HG03139 (cell line): ENCODE measurements at regions not wholly inside any gene's neighbourhood (a gene's known extent, or its start where the extent isn't known, plus 50 kb on each side); places are given as distances from the start of the nearest gene placed in this dataset.

Source experiments
- ATAC-seq: cut with Tn5 transposase; IDR thresholded peaks from one replicate; pipeline ENCODE4 v1.9.1; 2021; ENCODE audit not compliant: unreplicated experiment

DNA sequence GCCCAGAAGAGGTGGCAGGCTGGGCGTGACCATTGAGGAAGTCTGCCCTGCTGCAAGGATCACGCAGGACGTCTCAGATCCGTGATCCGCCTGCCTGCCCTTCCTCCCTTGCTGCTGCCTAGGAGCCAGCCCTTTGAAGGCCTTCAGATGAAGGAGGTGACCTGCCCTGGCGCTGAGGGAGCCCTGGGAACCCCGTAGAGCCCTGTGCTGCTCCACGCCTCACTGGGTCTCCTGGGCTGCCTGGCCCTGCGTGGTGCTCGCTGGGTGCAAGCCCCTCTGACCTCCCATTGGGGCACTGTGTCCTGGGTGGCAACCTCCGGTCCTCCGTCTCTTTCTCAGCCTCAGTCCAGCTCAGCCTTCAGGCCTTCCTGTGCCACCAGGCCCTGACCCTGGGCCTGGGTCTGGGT is 295.3 kb upstream of the IRX4 start:
- no peak for ATAC-seq

DNA sequence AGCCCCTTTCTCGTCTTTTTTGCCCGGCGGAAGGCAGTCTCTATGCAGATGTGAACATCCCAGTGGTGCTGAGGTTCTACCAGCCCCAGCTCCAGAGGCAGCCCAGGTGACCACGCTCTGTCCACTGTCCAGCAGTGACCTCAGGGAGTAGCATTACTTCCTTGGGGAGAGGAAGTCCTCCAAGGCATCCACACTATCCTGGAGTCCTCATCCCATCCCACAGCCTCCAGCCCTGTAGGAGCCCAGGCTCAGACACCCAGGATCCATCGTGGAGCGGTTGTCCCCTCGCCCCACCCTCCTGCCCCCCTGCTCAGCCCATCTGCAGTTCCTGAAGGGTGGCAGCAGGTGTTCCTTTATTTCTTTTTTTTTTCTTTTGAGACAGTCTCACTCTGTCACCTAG is 294.5 kb upstream of the IRX4 start:
- ATAC-seq, result no peak

DNA sequence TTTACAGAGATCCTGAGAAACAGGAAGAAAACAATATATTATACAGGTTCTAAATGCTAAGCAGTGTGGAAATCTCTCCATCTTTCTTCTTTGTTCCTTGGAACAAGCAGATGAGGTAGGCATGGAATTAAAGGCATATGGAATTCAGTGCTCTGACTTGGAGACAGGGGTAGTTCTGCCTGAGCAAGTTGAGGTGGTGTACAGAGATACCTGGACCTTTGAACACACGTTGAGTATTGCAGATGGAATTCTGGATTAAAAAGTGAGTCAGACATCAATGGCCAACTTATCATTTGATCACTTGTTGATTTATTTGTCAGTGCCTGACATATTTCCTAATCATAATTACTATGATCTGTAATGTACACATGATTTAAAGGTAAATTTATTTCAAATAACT is 293.9 kb upstream of the IRX4 start:
- no peak for ATAC-seq

DNA sequence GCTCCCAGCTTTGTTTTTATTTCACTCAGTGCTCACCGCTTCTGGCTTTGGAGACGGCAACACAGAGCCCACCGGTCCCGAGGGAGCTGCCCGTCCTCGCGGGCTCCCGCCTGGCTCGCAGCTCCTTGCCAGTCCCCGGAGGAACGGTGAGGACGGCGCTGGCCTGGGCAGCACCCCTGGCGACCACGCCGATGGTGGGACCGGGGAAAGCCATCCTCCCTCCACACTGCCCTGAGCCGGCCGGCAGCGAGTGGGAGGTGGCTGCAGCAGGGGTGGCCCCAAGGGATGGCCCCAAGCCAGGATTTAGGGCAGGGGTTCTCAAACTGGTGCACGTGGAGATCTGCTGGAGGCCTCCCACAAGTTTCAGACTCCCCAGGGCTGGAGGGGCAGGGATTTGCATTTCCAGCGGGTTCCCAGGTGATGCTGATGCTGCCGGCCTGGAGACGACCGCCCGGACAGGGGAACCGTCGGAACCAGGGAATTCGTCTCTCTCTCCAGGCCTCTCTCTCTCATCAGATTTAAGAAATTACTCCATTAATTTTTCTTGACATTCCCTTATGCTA is 293.2 kb upstream of the IRX4 start:
- no peak for ATAC-seq

DNA sequence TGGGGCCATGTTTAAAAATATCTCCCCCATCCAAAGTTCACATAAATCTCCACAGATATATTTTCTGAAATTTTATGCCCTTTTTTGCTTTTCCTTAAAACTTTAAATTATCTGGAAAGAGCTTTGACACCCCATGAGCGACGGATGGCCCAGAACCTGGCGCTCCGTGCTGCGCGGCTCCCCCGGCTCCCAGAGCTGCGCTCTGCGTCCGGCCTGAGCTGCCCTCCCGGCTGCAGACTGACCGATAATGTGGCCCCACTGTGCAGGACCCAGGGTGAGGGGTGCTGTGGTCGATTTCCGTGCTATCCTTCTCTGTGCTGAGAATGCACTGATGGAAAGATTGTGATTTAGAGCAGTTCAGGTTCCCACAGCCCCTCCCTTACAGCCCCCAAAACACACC is 292.3 kb upstream of the IRX4 start:
- ATAC-seq, result no peak

DNA sequence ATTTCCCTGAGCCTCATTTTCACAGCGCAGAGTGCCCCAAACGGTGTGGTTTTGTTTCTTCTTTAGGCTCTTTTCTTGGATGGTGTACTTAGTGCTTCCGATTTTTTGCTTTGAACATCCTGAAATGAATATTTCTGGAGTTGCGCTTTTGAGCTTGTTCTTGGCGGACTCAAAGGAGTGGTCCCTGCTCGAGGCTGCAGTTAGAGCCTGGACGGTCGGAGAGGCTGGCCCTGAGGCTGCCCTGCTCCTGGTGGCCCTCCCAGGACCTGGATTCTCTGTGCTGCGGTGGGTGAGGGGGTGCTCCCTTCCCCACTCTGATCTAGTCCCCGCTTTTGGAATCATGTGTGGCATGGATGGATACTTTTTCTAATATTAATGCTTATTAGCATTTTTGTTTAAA is 291.8 kb upstream of the IRX4 start:
- ATAC-seq, result no peak

DNA sequence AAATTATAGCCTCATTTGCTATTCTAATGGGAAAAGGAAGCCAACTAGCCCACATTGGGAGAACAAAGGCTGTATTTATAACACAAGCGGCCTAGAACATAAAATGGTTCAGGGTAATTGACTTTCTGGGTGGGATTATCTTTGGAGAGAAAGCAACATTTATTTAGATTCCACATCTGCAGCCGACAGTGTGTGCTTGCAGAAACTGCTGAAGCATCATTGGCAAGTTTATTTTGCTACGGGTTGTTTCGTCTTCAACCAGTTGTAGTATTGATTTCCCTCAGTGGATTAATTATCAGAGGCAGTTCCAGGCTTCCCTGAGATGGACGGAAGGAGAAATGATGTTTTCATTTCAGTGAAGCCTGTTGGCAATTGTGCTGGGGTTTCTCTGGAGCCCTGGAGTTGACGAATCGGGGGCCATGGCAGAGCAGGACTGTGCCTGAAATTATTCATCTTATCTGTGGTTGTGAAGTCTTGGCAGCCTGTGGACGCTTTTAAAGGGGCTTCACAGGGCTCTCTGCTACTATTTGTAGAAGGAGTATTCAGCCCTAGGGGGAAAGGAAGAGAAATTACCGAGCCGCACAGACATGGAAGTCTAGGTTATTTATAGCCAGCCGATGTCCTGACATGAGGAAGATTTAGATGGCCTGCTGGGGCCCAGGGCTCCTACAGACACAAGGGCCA is 290.6 kb upstream of the IRX4 start:
- ATAC-seq, result no peak

DNA sequence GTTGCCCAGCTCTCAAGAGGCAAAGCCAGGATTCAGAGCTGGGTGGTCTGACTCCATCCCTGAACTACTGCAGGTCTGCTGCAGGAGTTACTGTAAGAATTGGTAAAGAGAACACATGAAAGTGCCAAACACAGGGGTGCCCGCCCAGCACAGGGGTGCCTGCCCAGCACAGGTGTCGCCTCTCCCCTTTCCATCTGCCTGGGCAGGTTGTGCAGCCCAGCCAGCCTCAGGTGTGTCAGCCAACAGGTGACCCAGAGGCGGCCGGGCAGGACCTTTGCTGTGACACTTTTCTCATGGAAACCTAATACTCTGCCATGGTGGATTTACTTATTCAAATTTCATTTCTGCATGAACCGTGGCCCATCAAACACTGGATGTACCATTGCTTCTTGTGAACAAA is 289.7 kb upstream of the IRX4 start:
- ATAC-seq, result no peak

DNA sequence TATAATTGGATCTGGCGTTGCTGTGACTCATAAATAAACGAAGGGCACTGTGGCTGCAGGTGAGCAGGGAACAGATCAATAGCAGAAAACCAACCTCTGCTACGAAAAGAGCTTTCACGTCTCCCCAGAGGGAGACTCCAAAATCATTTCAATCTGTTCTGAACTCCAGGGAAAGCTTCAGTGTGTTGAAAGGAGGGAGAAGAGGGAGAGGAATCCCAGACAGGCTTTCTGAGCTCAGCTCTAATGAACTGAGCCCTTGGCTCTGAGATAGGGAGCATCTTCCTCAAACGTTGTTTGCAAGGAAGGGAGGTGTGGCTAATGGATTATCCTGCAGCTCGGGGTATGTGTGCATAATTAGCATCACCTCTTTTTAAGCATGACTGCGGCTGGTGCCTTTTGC is 288.0 kb upstream of the IRX4 start:
- ATAC-seq, result no peak

DNA sequence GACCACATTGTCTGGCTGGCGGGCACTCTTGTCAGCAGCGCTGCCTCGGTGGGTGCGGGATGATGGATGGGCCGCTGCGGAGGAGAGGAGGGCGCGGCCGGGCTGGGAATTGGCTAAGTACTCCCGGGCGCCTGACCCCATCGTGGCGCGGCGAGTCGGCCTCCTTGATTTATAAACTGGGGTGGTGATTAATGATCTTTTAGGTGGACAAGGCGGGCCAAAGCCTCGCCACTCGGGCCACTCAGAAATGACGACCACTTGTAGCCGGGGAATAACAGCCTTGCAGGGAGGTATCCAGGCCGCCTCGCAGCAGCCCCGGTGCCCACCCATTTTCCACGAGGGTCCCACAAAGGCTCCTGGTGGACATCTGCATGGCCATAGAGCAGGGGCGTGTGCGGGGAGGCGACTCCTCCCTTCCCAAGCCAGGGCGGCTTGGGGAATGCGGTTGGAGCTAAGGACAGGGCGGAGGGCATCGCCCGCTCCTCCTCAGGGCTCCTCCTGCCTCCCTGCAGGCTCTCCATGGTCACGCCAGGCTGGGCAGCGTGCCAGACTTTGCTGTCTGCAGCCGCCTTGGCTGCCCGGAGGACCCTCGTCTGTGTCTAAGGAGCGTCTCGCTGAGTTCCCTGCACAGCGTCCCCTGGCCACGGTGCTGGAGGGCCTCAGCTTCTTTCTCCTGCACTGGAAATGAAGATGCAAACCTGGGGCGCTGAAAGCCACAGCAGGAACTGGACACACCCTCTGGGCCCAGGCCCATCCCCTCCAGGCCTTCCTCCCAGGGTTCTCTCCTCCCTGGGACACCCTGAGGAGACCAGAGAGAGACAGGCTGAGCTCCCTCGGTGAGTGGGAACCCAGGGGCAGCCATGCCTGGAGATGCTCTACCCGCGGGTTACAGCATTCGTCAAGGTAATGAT is 287.4 kb upstream of the IRX4 start:
- ATAC-seq, result no peak

DNA sequence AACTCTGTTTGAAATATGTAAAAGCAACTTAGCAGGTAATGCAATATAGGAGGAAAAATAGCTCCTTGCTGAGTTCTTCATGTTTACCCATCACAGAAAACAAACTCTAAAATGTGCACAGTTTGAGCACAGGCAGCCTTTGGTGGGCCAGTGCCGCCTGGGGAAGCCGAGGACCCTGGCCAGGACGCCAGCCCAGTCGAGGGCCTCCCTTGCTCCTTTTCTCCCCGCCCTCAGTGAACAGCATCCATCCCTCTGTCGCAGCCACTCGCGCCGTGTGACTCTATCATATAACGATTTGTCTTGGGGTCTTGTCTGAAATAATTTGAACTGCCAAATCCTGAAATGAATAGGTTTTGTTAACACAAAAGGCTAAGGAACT is 286.7 kb upstream of the IRX4 start:
- no peak for ATAC-seq

DNA sequence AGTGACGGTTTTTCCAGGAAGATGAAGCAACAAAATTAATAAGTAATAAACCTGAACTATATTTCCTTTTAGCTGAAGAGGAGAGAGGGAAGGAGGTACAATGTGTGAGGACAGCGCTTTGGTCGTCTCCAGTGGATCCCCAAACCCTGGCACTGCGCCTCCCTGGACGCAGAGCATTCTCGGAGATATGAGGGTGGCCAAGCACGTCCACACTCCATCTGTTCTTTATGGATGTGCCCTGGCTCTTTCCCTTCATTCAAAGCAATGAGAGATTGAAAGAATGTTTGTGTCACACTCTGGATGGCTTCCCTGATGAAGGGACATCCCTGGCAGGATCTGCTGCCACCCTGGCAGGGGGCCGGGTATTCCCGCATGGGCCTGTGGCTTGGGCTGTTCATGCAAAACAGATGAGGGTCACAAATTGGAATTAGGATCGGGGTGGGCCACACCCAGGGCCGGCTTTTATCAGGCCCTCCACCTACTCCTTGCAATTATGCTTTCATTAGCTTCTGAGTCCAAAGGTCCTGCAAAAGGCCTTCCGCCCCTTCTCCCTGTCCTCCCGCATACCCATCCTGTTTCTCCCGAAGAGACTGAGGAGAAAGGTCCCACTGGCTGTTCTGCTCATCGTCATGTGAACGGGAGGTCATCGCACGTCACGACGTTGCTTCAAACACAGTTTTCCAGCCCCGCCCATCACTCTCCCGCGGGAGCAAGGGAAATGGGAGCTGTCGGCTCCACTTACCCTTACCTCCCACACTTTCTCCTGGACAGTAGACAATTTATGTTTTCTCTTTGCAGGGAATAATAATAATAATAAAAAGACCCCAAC is 286.1 kb upstream of the IRX4 start:
- ATAC-seq, result no peak

DNA sequence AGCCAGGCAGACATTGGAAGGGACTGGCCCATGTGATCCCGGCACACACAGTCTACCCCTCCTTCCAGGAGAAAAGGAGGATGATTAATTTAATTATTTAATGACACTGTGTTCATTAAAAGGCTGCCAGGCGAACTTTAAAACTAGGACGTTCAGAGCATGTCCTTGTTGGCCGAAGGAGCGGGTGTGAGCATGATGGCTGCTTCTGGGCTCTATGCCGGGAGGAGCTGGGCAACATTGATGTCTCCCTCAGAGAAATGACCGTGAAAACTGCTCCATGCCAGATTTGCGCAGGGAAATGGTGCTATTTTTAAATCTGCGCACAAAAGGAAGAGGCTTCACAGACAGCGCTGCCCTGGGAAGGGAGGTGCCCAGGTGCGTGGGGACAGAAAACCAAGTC is 284.9 kb upstream of the IRX4 start:
- no peak for ATAC-seq

DNA sequence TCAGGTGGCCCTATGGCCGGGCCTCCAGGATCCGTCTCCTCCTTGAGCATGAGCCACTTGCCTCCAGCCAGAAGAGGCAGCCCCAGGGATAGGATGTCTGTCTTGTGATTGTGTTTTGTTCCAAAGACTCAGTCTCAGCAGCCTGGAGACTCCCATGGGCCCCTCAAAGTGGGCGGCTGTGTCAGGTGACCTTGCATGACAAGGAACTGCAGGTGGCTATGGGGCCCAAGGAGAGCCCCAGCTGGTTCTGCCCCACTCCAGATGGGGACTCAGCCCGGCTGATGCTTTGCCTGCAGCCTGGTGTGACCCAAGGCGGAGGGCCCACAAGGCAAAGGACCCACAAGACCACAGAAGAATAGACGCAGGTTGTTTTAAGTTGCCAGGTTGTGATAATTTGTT is 284.3 kb upstream of the IRX4 start:
- no peak for ATAC-seq

DNA sequence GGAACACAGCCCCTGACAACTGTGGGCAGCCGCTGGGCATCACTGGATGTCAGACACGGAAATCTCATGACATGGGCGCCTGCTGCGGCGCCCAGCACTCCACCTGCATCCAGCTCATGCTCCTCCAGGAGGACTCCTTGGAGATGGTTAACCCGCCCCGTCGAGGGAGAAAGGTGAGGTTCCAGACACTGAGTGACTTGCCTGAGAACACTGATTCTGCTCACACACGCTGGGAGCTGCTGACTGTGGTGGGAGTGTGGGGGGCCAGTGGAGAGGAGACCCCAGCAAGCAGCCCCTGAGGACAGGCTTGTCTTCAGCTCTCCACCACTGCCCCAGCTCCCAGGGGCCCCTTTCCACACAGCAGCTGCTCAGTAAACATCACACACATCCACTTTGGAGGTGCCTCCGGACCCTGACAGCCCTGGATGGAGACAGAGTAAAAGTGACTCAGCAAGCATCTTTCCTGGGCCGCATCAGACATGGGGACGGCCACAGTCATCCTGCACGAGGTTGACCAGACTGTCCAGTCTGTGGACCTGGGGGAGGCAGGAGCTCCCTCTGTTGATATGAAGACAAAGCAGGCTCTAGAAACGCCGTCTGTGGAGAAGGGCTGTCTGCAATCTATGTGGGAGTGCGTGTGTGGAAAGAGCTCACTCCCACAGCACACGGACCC is 283.7 kb upstream of the IRX4 start:
- ATAC-seq, result no peak

DNA sequence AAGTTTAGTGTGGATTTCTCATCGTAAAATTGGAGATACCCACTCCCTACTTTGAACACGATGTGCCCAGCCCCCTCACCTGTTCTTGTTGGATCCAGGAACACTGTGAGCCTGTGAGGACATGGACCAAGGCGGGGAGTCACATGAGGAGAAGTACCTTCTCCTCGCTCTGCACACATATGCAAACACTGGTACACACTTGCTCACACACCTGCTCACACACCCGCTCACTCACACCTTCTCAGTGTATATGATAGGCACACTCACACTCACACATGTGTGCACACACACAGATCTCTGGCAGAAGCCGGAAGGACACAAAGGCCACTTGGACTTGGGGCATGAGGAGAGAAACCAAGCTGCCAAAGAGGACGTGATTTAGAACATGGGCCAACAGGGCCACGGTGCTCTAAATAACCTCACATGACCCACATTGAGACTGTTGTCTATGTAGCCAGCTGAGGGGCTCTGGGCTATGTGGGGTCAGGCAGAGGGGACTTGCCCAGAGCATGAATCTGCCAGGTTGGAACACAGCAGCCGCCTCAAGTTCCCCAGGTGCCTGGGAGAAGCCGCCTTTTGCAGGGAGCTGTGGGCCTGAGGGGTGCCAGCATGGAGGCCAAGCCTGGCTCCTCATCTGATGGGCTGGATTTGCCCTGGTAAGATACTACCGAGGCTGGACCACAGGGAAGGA is 283.0 kb upstream of the IRX4 start:
- ATAC-seq, result no peak

DNA sequence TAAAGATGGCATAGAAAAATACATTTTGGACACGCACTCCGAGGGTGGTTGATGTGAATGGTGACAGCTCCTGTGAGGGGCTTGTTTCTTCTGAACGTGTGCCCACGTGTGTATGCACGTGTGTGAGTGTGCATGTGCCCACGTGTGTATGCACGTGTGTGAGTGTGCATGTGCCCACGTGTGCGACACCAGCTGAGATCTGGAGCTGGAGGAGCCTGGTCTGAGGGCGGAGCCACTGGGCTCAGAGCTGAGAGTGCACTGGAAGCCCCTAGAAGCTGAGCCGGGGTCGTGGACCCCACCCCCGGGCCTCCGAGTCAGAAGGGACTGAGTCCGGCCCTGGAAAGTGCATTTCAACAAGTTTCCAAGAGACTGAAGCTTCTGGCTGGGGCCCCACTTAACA is 282.5 kb upstream of the IRX4 start:
- ATAC-seq, result no peak

DNA sequence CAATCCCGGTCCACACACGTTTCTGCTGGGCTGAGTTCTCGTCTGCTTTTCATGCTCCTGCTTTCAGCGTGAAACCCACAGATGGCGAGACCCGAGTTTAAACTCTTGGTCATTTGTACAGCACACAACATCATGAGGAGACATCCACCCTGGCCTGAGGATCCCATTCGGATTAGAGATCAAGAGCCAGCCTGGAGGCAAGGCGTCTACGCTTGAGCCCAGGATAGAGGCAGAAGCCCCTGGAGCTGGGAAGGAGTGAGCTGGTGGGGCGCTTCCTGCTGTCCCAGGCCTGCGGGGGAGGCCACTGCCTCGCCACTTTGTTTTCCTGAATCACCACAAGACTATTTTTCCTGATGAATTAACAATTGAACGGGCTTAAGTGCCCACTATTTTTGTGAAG is 281.9 kb upstream of the IRX4 start:
- no peak for ATAC-seq

DNA sequence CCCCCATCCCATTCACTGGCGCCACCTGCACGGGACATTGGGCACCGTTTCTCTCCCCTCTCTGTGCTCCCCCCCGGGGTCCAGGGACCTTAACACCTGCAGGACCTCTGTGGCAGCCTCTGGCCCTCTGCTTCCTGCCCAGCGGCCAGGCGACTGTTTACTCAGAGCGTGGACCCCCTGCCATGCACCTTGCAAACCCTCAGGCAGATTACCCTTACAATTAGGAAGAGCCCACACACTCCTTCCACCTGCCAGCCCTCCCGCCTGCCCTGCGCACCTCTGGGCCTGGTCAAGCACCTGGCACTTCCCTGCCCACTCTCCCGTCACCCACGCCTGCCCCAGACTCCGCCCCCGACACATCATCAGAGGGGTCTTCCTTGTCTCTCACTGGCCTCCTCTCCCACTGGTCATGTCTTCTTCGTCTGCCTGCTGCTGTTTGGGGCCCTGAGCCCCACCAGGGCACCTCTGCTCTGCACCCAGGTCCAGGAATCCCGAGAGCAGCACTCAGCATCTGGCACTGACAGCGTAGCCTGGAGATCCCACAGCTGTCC is 281.3 kb upstream of the IRX4 start:
- no peak for ATAC-seq
